ENCODE measurements at regions not wholly inside any gene's neighbourhood (a gene's known extent, or its start where the extent isn't known, plus 50 kb on each side); places are given as distances from the start of the nearest gene placed in this dataset.

DNA sequence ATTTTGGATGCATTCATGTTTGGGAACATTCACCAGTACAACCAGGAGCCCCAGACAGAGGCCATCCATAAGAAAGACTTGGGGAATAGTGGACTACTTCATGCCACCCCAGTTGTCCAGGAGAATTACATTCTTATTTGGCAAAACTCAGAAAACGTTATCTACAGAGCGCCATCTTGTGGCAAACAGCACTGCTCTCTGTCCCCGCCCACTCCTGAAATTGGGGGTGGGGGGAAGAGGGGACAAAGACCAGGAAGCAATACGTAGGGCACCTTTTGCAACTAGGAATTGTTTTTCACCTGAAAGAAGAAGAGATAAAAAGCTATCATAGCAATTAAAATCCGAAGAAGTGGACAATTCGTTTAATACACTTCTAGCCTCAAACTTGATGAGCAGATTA lies 134.6 kb upstream of the MGMT start:
- Histone ChIP-seq H3K9ac (ENCODE audit: low read length) (no peak overlapping the region), H3K9me3 (ENCODE audit: control insufficient read depth, low read length) (no peaks in the 10 kb centered on the region), H3K4me1 (ENCODE audit: control insufficient read depth, insufficient read depth, low read length) (no peaks in the 10 kb centered on the region), H3K36me3 (ENCODE audit: control insufficient read depth, insufficient read depth, low read length) (no peaks in the 10 kb centered on the region), H3K27me3 (ENCODE audit: control insufficient read depth, insufficient read depth, low read length) (no peaks in the 10 kb centered on the region), H3K4me3 (ENCODE audit: low read length) (no peak overlapping the region)

DNA sequence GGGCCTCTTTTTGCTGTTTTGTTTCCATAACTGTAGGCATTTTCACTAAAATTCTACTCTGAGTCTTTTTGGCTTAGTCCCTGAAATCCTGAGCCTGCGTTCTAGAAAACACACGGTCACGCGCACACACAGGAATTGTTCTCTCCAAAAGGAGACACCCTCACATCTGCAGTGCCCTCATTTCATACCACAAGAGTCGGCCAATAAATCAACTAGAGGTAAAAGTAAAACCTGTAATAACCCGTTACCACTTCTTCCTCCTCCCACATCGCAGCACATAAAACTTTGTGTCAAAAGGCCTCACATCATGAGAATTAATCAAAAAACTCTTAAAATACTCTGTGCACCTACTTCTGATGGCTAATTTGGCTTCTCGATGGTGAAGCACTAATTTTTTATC lies 133.3 kb upstream of the MGMT start:
- Histone ChIP-seq H3K9ac (ENCODE audit: low read length) (no peak overlapping the region), H3K4me1 (ENCODE audit: control insufficient read depth, insufficient read depth, low read length) (no peaks in the 10 kb centered on the region), H3K27me3 (ENCODE audit: control insufficient read depth, insufficient read depth, low read length) (no peaks in the 10 kb centered on the region), H3K4me3 (ENCODE audit: low read length) (no peak overlapping the region), H3K36me3 (ENCODE audit: control insufficient read depth, insufficient read depth, low read length) (no peaks in the 10 kb centered on the region), H3K9me3 (ENCODE audit: control insufficient read depth, low read length) (no peaks in the 10 kb centered on the region)

DNA sequence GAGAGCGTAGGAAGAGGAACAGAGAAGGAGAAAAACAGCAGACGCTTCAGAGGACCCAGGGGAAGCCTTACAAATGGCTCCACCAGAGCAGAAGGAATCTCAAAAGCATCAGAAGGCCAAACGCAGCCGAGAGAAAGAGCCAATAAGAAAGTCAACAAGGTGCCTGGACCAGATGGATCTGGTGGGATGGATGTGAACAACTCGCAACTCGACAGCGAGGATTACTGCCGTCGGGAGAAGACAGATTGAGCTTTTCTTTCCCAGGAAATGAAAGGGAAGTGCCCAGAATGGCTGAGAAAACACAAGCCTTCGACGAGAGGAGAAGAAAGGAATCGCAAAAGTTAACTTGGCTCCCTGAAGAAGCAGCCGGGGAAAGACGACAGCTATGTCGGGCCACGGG lies 132.8 kb upstream of the MGMT start:
- H3K9ac ChIP-seq (ENCODE audit: low read length): no peak overlapping the region
- H3K4me3 ChIP-seq (ENCODE audit: low read length): no peak overlapping the region
- H3K9me3 ChIP-seq (ENCODE audit: control insufficient read depth, low read length): no peaks in the 10 kb centered on the region
- H3K27me3 ChIP-seq (ENCODE audit: control insufficient read depth, insufficient read depth, low read length): no peaks in the 10 kb centered on the region
- no peaks in the 10 kb centered on the region for H3K4me1 ChIP-seq (ENCODE audit: control insufficient read depth, insufficient read depth, low read length)
- no peaks in the 10 kb centered on the region for H3K36me3 ChIP-seq (ENCODE audit: control insufficient read depth, insufficient read depth, low read length)

DNA sequence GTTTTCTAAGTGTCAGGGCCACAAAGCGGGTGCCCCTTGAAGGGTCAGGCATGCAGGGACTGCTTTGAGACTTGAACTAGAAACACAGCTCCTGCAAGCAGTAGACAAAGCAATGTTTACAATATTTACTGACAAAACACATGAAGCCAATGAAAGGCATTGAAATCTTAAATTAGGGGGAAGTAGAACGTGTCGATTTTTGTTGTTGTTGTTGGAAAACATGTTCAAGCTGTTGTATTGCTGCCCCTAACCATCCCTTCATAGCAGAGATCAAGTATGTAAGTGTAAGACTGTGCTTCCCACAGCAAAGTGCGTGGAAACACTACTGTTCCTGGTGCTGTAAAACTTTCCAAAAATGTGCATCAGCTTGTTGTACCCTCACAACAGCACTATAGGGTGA lies 131.6 kb upstream of the MGMT start:
- no peaks in the 10 kb centered on the region for H3K27me3 ChIP-seq (ENCODE audit: control insufficient read depth, insufficient read depth, low read length)
- H3K9me3 ChIP-seq (ENCODE audit: control insufficient read depth, low read length): no peaks in the 10 kb centered on the region
- no peaks in the 10 kb centered on the region for H3K4me1 ChIP-seq (ENCODE audit: control insufficient read depth, insufficient read depth, low read length)
- H3K36me3 ChIP-seq (ENCODE audit: control insufficient read depth, insufficient read depth, low read length): no peaks in the 10 kb centered on the region
- no peak overlapping the region for H3K4me3 ChIP-seq (ENCODE audit: low read length)
- no peak overlapping the region for H3K9ac ChIP-seq (ENCODE audit: low read length)

DNA sequence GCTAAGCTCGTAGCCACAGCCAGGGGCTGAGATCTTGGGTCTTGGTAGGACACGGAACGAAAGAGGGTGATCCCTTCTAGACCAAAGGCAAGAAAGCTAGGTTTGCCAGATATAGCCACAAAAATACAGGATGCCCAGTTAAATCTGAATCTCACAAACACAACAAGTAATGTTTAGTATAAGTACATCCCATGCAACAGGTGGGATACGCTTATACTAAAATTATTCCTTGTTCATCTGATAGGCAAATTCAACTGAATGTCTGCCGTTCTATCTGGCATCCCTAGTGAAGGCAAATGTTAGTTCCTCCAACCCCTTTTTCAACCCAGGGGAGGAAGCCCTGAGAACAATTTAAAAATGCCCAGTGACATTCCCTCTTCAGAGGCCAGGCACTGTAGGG lies 131.1 kb upstream of the MGMT start:
- no peak overlapping the region for H3K9ac ChIP-seq (ENCODE audit: low read length)

DNA sequence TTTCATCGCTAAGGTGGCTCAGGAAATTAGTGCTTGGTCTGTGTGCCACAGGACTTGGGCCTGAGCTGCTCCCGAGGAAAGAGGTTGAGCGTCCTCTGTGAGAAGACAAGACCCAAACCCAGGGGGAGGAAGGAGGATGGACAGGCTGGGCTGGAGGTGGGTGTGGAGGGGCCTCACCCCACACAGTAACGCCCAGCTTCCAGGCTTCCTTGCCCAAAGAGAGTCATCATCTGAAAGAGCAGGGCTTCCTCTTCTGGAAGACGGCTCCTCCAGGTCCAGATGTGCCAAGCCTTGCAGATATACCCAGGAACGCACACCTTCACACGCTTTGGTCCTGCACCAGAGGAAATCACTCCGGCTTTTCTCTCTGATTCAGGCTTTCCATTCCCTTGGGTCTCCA lies 127.8 kb upstream of the MGMT start:
- Histone ChIP-seq H3K27me3 (ENCODE audit: control insufficient read depth, insufficient read depth, low read length) (no peaks in the 10 kb centered on the region), H3K9ac (ENCODE audit: low read length) (no peak overlapping the region), H3K36me3 (ENCODE audit: control insufficient read depth, insufficient read depth, low read length) (no peaks in the 10 kb centered on the region), H3K4me3 (ENCODE audit: low read length) (no peak overlapping the region), H3K4me1 (ENCODE audit: control insufficient read depth, insufficient read depth, low read length) (no peaks in the 10 kb centered on the region), H3K9me3 (ENCODE audit: control insufficient read depth, low read length) (no peaks in the 10 kb centered on the region)

More for the DNA sequence above, 131.1 kb upstream of the MGMT start:
- H3K9me3 ChIP-seq (ENCODE audit: control insufficient read depth, low read length): no peaks in the 10 kb centered on the region
- H3K4me1 ChIP-seq (ENCODE audit: control insufficient read depth, insufficient read depth, low read length): no peaks in the 10 kb centered on the region
- no peaks in the 10 kb centered on the region for H3K27me3 ChIP-seq (ENCODE audit: control insufficient read depth, insufficient read depth, low read length)
- H3K4me3 ChIP-seq (ENCODE audit: low read length): no peak overlapping the region
- H3K36me3 ChIP-seq (ENCODE audit: control insufficient read depth, insufficient read depth, low read length): no peaks in the 10 kb centered on the region

DNA sequence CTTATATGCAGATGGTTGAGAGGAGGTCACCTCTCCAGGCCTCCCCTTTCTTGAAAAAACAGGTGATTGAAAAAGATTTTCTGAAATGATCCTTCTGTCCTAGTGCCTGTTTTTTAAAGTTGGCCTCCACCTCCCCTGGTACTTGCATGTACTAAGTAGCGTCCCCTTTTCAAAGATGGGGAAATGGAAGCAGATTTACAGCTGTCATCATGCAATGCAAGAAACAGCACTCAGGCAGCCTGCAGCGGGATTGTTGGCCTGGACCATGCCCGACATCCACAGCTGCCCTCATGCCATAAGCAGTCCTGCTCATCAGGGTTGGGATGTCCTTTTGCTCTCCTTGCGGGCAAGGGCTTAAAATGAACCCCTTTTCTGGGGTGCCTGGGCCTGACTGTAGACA lies 127.2 kb upstream of the MGMT start:
- no peak overlapping the region for H3K4me3 ChIP-seq (ENCODE audit: low read length)
- no peaks in the 10 kb centered on the region for H3K4me1 ChIP-seq (ENCODE audit: control insufficient read depth, insufficient read depth, low read length)
- no peaks in the 10 kb centered on the region for H3K27me3 ChIP-seq (ENCODE audit: control insufficient read depth, insufficient read depth, low read length)
- no peak overlapping the region for H3K9ac ChIP-seq (ENCODE audit: low read length)
- no peaks in the 10 kb centered on the region for H3K36me3 ChIP-seq (ENCODE audit: control insufficient read depth, insufficient read depth, low read length)
- H3K9me3 ChIP-seq (ENCODE audit: control insufficient read depth, low read length): no peaks in the 10 kb centered on the region

DNA sequence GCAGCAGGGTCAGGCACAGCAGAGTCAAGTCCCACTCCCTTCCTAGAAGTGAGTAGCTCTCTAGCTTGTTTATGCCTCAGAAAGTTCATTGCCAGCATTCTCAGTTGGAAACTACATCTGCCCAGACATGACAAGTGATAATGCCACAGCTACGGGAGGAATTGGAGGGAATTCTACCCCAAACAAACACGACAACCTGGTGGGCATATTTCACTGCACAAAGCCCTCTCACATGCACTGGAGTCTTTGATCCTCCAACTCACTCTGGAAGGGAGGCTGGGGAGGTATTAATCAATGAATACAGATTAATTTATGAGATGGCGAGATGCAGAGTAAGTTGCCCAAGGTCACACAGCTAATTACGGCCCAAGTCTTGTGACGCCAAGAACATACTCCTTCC lies 126.0 kb upstream of the MGMT start:
- Histone ChIP-seq H3K9ac (ENCODE audit: low read length) (no peak overlapping the region), H3K36me3 (ENCODE audit: control insufficient read depth, insufficient read depth, low read length) (no peaks in the 10 kb centered on the region), H3K4me1 (ENCODE audit: control insufficient read depth, insufficient read depth, low read length) (no peaks in the 10 kb centered on the region), H3K9me3 (ENCODE audit: control insufficient read depth, low read length) (no peaks in the 10 kb centered on the region), H3K4me3 (ENCODE audit: low read length) (no peak overlapping the region), H3K27me3 (ENCODE audit: control insufficient read depth, insufficient read depth, low read length) (no peaks in the 10 kb centered on the region)

DNA sequence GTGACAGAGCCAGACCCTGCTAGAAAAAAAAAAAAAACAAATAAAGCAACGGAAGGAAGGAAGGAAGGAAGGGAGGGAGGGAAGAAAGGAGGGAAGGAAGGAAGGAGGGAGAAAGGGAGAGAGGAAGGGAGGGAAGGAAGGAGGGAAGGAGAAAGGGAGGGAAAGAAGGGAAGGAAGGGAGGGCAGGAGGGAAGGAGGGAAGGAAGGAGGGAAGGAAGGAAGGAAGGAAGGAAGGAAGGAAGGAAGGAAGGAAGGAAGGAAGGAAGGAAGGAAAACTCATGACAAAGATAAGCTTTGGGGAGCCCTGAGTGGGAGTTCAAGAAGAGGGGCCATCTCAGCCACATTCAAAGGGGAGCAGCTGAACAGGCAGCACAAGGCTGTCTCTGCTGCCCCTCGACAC lies 124.7 kb upstream of the MGMT start:
- Histone ChIP-seq H3K36me3 (ENCODE audit: control insufficient read depth, insufficient read depth, low read length) (no peaks in the 10 kb centered on the region), H3K4me3 (ENCODE audit: low read length) (no peak overlapping the region), H3K27me3 (ENCODE audit: control insufficient read depth, insufficient read depth, low read length) (no peaks in the 10 kb centered on the region), H3K9ac (ENCODE audit: low read length) (no peak overlapping the region), H3K4me1 (ENCODE audit: control insufficient read depth, insufficient read depth, low read length) (no peaks in the 10 kb centered on the region), H3K9me3 (ENCODE audit: control insufficient read depth, low read length) (no peaks in the 10 kb centered on the region)

DNA sequence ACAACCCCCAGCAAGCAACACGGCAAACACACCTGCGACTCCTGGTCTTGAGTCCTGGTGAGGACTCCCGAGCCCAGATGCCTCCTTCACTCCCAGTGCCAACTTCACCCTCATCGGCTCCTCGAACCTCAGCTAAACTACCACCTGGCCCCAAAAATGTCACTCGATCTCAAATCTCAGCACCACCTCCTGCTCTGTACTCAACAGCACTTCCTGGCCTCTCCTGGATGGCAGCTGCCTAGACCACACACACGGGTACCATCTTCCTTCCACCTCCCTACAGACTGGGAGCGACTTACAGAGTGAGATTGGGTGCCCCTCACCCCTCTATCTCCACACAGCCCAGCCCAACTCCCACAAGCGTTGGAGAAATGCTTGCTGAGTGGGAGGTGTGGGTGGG lies 123.9 kb upstream of the MGMT start:
- H3K4me1 ChIP-seq (ENCODE audit: control insufficient read depth, insufficient read depth, low read length): no peaks in the 10 kb centered on the region
- H3K9me3 ChIP-seq (ENCODE audit: control insufficient read depth, low read length): no peaks in the 10 kb centered on the region
- no peaks in the 10 kb centered on the region for H3K27me3 ChIP-seq (ENCODE audit: control insufficient read depth, insufficient read depth, low read length)
- H3K9ac ChIP-seq (ENCODE audit: low read length): no peak overlapping the region
- H3K36me3 ChIP-seq (ENCODE audit: control insufficient read depth, insufficient read depth, low read length): no peaks in the 10 kb centered on the region
- H3K4me3 ChIP-seq (ENCODE audit: low read length): no peak overlapping the region

DNA sequence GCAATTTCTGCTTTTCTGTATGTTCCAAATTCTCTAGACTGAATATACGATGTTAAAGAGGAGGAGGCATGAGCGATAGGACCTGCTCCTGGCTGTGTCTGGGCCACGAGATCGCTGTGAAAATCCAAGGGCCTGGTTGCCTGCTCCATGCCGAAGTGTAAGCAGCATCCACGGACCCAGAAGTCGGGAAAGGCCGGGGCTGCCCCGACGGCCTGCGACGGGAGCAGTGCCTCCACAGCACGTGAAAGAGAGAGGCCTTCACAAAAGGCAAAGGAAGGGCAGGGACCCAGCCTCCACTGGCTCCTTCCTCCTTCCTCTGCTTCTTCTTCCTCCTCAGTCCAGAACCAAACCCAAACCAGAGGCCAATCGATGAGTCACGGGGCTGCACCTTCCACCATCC lies 122.9 kb upstream of the MGMT start:
- H3K27me3 ChIP-seq (ENCODE audit: control insufficient read depth, insufficient read depth, low read length): no peaks in the 10 kb centered on the region
- no peak overlapping the region for H3K9ac ChIP-seq (ENCODE audit: low read length)
- no peak overlapping the region for H3K4me3 ChIP-seq (ENCODE audit: low read length)
- no peaks in the 10 kb centered on the region for H3K9me3 ChIP-seq (ENCODE audit: control insufficient read depth, low read length)
- no peaks in the 10 kb centered on the region for H3K36me3 ChIP-seq (ENCODE audit: control insufficient read depth, insufficient read depth, low read length)
- H3K4me1 ChIP-seq (ENCODE audit: control insufficient read depth, insufficient read depth, low read length): no peaks in the 10 kb centered on the region

DNA sequence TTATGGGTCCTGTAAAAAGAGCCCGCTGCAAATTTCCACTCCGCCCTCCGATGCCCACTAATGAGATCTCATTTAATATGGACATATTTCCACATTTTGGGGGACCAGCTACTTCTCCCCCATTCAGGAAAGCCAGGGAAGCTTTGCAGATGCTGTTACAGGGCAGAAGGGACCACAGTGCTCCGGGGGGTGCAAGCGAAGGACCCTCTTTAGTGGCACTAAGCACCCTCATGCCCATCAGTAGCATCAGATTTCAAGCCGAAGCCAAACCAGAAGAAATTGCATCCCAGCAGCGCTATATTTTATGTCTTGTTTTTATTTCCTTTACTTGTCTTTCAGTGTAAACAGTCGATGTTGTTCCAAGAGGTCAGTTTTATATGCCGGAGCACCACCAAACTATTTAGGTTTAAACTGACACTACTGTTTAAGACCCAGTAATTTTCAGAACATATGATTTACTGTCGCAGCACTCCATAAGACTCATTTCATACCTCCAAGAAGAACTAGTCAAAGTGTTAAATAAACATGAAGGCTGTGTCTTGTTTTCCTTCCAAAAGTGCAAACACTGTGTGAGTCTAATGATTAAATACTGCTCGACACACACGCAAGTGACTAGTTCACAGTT lies 122.2 kb upstream of the MGMT start:
- Histone ChIP-seq H3K9me3 (ENCODE audit: control insufficient read depth, low read length) (no peaks in the 10 kb centered on the region), H3K9ac (ENCODE audit: low read length) (no peak overlapping the region), H3K4me3 (ENCODE audit: low read length) (no peak overlapping the region), H3K4me1 (ENCODE audit: control insufficient read depth, insufficient read depth, low read length) (no peaks in the 10 kb centered on the region), H3K36me3 (ENCODE audit: control insufficient read depth, insufficient read depth, low read length) (no peaks in the 10 kb centered on the region), H3K27me3 (ENCODE audit: control insufficient read depth, insufficient read depth, low read length) (no peaks in the 10 kb centered on the region)

DNA sequence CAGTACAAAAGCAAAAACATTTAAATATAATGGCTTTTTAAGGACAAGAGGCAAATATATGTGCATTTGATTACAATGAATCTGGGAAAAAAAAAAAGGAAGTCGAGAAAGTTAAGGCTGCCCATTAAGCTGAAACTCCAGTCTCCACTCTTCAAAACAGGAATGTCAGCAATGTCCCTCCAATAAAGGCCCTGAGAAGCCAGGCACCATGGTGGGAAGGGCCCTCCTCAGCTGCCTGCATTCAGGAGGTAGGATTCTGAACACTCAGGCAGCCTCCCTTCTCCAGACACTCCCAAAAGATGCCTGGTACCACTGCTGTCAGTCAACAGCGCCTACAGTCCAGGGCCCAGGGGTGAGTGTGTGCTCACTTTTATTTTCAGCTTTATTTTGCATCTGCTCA lies 121.3 kb upstream of the MGMT start:
- Histone ChIP-seq H3K9me3 (ENCODE audit: control insufficient read depth, low read length) (no peaks in the 10 kb centered on the region), H3K27me3 (ENCODE audit: control insufficient read depth, insufficient read depth, low read length) (no peaks in the 10 kb centered on the region), H3K4me3 (ENCODE audit: low read length) (no peak overlapping the region), H3K36me3 (ENCODE audit: control insufficient read depth, insufficient read depth, low read length) (no peaks in the 10 kb centered on the region), H3K4me1 (ENCODE audit: control insufficient read depth, insufficient read depth, low read length) (no peaks in the 10 kb centered on the region), H3K9ac (ENCODE audit: low read length) (no peak overlapping the region)

Measured in mucosa of stomach (tissue), 1 donor.